ENCODE measurements at regions not wholly inside any gene's neighbourhood (a gene's known extent, or its start where the extent isn't known, plus 50 kb on each side); places are given as distances from the start of the nearest gene placed in this dataset.

DNA sequence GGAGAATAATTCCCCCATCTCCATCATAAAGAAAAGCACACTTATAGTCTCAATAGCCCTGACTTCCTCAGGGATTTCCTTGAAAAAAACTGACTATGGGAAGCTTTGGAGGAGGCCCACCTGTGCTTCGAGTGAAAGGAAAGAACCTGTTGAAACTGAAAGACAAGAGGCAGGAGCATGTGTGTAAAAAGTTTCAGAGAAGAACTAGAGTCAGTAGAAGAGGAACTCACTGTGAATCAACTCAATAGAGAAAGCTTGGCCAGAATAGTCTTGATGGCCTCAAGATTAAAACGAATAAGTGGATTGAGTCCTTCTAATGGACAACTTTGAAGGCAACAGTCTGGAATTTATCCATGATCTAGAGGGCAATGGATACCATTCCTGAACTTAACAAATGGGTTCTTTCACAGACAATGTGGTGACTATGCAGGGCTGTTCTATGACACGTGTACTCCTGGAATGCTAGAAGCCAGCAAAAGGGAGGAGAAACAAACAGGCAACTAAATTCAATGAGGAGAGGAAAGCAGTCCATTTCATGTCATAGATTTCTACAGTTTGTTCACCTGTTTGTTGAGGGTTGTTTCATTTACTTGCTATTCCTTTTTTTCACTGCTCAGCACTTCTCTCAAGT is 442.3 kb downstream of the GRB14 start:
- H3K36me3 ChIP-seq (ENCODE audit: control insufficient read depth in 2 of 2, insufficient read depth in 1 of 2, low read length in 2 of 2): no peaks in the 10 kb centered on the region
- no peak overlapping the region for H3K27ac ChIP-seq (ENCODE audit: extremely low read depth, low read depth, low read length)
- no peaks in the 10 kb centered on the region for H3K9me3 ChIP-seq (ENCODE audit: control insufficient read depth, insufficient read depth, low read depth, low read length)
- TF ChIP-seq ZNF132 (tag by site-specific recombination; IDR thresholded peaks at IDR 0.05; ENCODE audit: borderline replicate concordance) (no peak), HOXD13 (CRISPR knock-in tag; IDR thresholded peaks at IDR 0.05; ENCODE audit: borderline replicate concordance) (no peak), RBAK (tag by site-specific recombination; IDR thresholded peaks at IDR 0.05) (no peak), ZNF473 (tag by site-specific recombination; IDR thresholded peaks at IDR 0.05) (no peak), ZNF600 (tag by site-specific recombination; IDR thresholded peaks at IDR 0.05) (no peak), SALL2 (tag by site-specific recombination; IDR thresholded peaks at IDR 0.05; ENCODE audit: borderline replicate concordance) (no peak), ZFP37 (tag by site-specific recombination; IDR thresholded peaks at IDR 0.05) (no peak), ZBTB21 (tag by site-specific recombination; IDR thresholded peaks at IDR 0.05) (no peak), ZNF664 (tag by site-specific recombination; IDR thresholded peaks at IDR 0.05) (no peak)
- H3K4me1 ChIP-seq (ENCODE audit: control insufficient read depth, insufficient read depth, low read length): no peaks in the 10 kb centered on the region
- ChIA-PET CTCF (no interaction called here), POLR2A (no interaction called here)
- H3K4me3 ChIP-seq (ENCODE audit: low read depth, low read length): no peak overlapping the region

DNA sequence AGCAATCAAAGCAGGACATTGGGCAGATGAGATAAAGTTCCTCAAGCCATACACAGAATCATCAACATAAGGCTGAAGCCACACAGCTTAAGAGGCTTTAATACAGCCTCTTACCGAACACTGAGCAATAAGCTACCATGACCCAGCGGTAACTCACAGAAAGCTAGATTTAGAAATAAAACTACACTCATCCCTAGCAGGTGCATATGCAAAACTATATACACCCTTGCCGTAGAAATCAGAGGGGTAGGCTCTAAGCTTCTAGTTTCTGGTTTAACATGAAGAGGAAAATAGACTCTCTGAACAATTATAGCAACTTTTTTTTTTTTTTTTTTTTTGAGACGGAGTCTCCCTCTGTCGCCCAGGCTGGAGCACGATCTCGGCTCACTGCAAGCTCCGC is 428.8 kb upstream of the FIGN start:
- no peaks in the 10 kb centered on the region for H3K36me3 ChIP-seq (ENCODE audit: control insufficient read depth in 2 of 2, insufficient read depth in 1 of 2, low read length in 2 of 2)
- H3K4me1 ChIP-seq (ENCODE audit: control insufficient read depth, insufficient read depth, low read length): no peaks in the 10 kb centered on the region
- no peak overlapping the region for H3K4me3 ChIP-seq (ENCODE audit: low read depth, low read length)
- no peaks in the 10 kb centered on the region for H3K9me3 ChIP-seq (ENCODE audit: control insufficient read depth, insufficient read depth, low read depth, low read length)
- POLR2A ChIA-PET: no interaction called here
- CTCF ChIA-PET: no interaction called here
- H3K27ac ChIP-seq (ENCODE audit: extremely low read depth, low read depth, low read length): no peak overlapping the region
- TF ChIP-seq ZNF521 (tag by site-specific recombination; IDR thresholded peaks at IDR 0.05) (no peak), ZNF341 (tag by site-specific recombination; IDR thresholded peaks at IDR 0.05; ENCODE audit: low read depth) (no peak), GLI2 (tag by site-specific recombination; IDR thresholded peaks at IDR 0.05; ENCODE audit: borderline replicate concordance, low read depth) (no peak), ZNF140 (tag by site-specific recombination; IDR thresholded peaks at IDR 0.05) (no peak), GLIS2 (tag by site-specific recombination; IDR thresholded peaks at IDR 0.05) (no peak), ZNF274 (IDR thresholded peaks at IDR 0.05; ENCODE audit: low read length) (no peak), ZNF274 (tag by site-specific recombination; IDR thresholded peaks at IDR 0.05; ENCODE audit: borderline replicate concordance) (no peak), ZBTB49 (tag by site-specific recombination; IDR thresholded peaks at IDR 0.05; ENCODE audit: low read depth) (no peak), ZNF132 (tag by site-specific recombination; IDR thresholded peaks at IDR 0.05; ENCODE audit: borderline replicate concordance) (no peak), AEBP2 (tag by site-specific recombination; IDR thresholded peaks at IDR 0.05; ENCODE audit: borderline replicate concordance) (no peak), ZNF777 (tag by site-specific recombination; IDR thresholded peaks at IDR 0.05; ENCODE audit: borderline replicate concordance) (no peak), ZNF792 (tag by site-specific recombination; IDR thresholded peaks at IDR 0.05) (no peak), ZNF549 (tag by site-specific recombination; IDR thresholded peaks at IDR 0.05) (no peak), MYNN (tag by site-specific recombination; IDR thresholded peaks at IDR 0.05; ENCODE audit: borderline replicate concordance) (no peak), ZNF398 (tag by site-specific recombination; IDR thresholded peaks at IDR 0.05) (no peak)
- TF ChIP-seq, protein P1, sequence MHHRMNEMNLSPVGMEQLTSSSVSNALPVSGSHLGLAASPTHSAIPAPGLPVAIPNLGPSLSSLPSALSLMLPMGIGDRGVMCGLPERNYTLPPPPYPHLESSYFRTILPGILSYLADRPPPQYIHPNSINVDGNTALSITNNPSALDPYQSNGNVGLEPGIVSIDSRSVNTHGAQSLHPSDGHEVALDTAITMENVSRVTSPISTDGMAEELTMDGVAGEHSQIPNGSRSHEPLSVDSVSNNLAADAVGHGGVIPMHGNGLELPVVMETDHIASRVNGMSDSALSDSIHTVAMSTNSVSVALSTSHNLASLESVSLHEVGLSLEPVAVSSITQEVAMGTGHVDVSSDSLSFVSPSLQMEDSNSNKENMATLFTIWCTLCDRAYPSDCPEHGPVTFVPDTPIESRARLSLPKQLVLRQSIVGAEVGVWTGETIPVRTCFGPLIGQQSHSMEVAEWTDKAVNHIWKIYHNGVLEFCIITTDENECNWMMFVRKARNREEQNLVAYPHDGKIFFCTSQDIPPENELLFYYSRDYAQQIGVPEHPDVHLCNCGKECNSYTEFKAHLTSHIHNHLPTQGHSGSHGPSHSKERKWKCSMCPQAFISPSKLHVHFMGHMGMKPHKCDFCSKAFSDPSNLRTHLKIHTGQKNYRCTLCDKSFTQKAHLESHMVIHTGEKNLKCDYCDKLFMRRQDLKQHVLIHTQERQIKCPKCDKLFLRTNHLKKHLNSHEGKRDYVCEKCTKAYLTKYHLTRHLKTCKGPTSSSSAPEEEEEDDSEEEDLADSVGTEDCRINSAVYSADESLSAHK (tag by site-specific recombination; IDR thresholded peaks at IDR 0.05): no peak
- TF ChIP-seq, protein P2, sequence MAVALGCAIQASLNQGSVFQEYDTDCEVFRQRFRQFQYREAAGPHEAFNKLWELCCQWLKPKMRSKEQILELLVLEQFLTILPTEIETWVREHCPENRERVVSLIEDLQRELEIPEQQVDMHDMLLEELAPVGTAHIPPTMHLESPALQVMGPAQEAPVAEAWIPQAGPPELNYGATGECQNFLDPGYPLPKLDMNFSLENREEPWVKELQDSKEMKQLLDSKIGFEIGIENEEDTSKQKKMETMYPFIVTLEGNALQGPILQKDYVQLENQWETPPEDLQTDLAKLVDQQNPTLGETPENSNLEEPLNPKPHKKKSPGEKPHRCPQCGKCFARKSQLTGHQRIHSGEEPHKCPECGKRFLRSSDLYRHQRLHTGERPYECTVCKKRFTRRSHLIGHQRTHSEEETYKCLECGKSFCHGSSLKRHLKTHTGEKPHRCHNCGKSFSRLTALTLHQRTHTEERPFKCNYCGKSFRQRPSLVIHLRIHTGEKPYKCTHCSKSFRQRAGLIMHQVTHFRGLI (tag by site-specific recombination; IDR thresholded peaks at IDR 0.05): no peak

Data from HEK293 (cell line).